AG08395 (cell line): ENCODE measurements at regions not wholly inside any gene's neighbourhood (a gene's known extent, or its start where the extent isn't known, plus 50 kb on each side); places are given as distances from the start of the nearest gene placed in this dataset.

ENCODE experiments used
- DNase-seq: peaks from one replicate; pipeline ENCODE4 v3.0.0; 2012; ENCODE audit warnings: mixed read lengths, low spot score

GRCh38 chr5:166320920-166321480 lies 1970.4 kb upstream of the WWC1 start:
- no peak for DNase-seq

GRCh38 chr5:166324372-166324771 lies 1967.1 kb upstream of the WWC1 start:
- no peak for DNase-seq

GRCh38 chr5:166329149-166329800 lies 1962.2 kb upstream of the WWC1 start:
- DNase-seq, result no peak

- no peak for DNase-seq
These were observed 1961.4 kb upstream of the WWC1 start for GRCh38 chr5:166330036-166330435.

- no peak for DNase-seq
These were observed 1959.9 kb upstream of the WWC1 start for GRCh38 chr5:166331521-166331920.

GRCh38 chr5:166338801-166339200 lies 1952.6 kb upstream of the WWC1 start:
- DNase-seq, result no peak

- no peak for DNase-seq
These were observed 1951.4 kb upstream of the WWC1 start for GRCh38 chr5:166340039-166340438.

- DNase-seq, result no peak
These were observed 1949.6 kb upstream of the WWC1 start for GRCh38 chr5:166341740-166342337.

GRCh38 chr5:166342402-166342801 lies 1949.0 kb upstream of the WWC1 start:
- no peak for DNase-seq

- DNase-seq, result no peak
These were observed 1944.6 kb upstream of the WWC1 start for GRCh38 chr5:166346726-166347374.

- DNase-seq, result no peak
These were observed 1942.4 kb upstream of the WWC1 start for GRCh38 chr5:166349046-166349445.

- no peak for DNase-seq
These were observed 1937.9 kb upstream of the WWC1 start for GRCh38 chr5:166353580-166353979.

- no peak for DNase-seq
These were observed 1937.1 kb upstream of the WWC1 start for GRCh38 chr5:166354332-166354731.

GRCh38 chr5:166356096-166356495 lies 1935.3 kb upstream of the WWC1 start:
- no peak for DNase-seq

- DNase-seq, result no peak
These were observed 1933.2 kb upstream of the WWC1 start for GRCh38 chr5:166358127-166358830.

GRCh38 chr5:166363087-166363760 lies 1928.2 kb upstream of the WWC1 start:
- DNase-seq, result no peak

- DNase-seq, result no peak
These were observed 1926.3 kb upstream of the WWC1 start for GRCh38 chr5:166365164-166365563.

GRCh38 chr5:166367391-166367790 lies 1924.1 kb upstream of the WWC1 start:
- no peak for DNase-seq

GRCh38 chr5:166369346-166369745 lies 1922.1 kb upstream of the WWC1 start:
- no peak for DNase-seq

GRCh38 chr5:166369807-166370206 lies 1921.6 kb upstream of the WWC1 start:
- DNase-seq, result no peak

GRCh38 chr5:166370928-166371690 lies 1920.3 kb upstream of the WWC1 start:
- no peak for DNase-seq
